GM10266 (cell line): ENCODE measurements at regions not wholly inside any gene's neighbourhood (a gene's known extent, or its start where the extent isn't known, plus 50 kb on each side); places are given as distances from the start of the nearest gene placed in this dataset.
A peak's percentile ranks its signal among the peaks of the same experiment; 100 is the strongest.
"Not testable (repeated sequence)": the region's sequence is repeated elsewhere in the genome, so short reads cannot be mapped to it uniquely, and the experiment has no call there.

Experiments
- DNase-seq: peaks from one replicate; pipeline ENCODE4 v3.0.0; 2012; ENCODE audit errors: extremely low spot score
- TF ChIP-seq, protein P1 (sequence below): IDR thresholded peaks from 2 replicates; pipeline ENCODE4 v1.5.1; 2012; ENCODE audit warnings: mild to moderate bottlenecking, low read depth; ENCODE audit not compliant: control insufficient read depth, insufficient read depth; ENCODE audit errors: missing control alignments

DNA sequence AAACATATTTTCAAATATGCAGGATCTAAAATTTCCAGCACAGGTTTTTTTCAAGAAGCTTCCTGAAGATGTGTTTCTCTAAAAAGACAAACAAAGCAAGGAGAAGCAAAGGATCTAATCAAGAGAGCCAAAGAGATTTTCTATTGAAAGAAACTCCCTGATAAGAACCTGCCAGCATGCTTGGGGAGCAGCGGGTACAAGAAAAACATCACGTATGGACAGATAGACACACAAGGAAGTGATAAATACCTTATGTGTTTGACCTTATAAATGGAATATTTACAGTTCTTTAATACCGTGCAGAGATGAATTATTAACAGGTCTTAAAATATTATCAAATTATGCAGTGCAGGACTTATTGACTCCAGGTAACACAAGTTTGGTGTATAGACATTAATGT, 562.1 kb downstream of the DACH1 start:
- DNase-seq, result no peak
- TF ChIP-seq, protein P1, sequence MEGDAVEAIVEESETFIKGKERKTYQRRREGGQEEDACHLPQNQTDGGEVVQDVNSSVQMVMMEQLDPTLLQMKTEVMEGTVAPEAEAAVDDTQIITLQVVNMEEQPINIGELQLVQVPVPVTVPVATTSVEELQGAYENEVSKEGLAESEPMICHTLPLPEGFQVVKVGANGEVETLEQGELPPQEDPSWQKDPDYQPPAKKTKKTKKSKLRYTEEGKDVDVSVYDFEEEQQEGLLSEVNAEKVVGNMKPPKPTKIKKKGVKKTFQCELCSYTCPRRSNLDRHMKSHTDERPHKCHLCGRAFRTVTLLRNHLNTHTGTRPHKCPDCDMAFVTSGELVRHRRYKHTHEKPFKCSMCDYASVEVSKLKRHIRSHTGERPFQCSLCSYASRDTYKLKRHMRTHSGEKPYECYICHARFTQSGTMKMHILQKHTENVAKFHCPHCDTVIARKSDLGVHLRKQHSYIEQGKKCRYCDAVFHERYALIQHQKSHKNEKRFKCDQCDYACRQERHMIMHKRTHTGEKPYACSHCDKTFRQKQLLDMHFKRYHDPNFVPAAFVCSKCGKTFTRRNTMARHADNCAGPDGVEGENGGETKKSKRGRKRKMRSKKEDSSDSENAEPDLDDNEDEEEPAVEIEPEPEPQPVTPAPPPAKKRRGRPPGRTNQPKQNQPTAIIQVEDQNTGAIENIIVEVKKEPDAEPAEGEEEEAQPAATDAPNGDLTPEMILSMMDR, result no peak

DNA sequence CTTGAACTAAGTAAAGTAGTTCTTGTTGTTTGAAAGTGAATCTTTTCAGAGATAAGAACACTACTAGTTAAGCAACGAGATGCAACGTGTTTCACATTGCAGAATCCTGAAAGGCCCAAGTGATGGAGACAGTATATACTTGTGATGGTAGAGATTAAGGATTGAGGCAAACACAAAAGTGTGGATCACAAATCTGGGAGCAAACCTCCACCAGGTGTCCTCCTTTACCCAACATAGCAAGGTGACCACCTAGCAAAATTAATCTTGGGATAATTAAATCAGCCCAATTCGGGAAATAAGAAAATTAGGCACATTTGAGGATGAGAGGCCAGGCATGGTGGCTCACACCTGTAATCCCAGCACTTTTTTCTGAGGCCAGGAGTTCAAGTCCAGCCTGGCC, 563.9 kb downstream of the DACH1 start:
- no peak for DNase-seq
- TF ChIP-seq, protein P1, result no peak

DNA sequence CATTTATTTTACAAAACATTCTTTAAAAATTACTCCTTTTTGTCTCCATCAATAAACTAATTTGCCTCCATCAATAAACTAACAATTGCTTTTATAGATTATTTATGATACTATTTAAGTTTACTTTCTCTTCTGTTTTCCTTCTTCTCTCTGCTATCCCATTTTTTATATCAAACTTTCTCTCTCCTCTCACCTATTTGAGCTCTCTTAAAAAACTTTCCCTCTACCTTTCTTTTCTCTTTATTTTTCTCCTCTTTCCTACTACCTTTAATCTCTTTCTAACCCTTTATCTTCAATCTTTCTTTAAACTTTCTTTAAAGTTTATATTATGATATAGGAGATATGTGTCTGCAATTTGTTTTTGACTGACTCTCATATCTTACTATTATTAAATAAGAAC, 566.4 kb downstream of the DACH1 start:
- DNase-seq, result no peak
- TF ChIP-seq, protein P1, result no peak

DNA sequence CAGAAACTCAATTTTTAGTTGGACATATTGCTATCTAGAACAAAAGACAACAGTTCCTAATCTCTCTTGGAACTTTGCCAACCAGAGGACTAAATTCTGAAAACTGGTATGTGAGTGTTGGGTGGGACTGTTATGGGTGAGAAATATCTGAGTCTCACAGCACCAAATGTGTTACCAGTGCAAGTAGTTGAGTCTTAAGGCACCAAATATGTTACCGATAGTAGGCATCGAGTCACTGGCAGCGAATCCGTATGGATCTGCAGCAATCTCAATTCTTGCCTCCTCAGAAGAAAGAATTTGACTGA, 575.2 kb downstream of the DACH1 start:
- DNase-seq, result no peak

DNA sequence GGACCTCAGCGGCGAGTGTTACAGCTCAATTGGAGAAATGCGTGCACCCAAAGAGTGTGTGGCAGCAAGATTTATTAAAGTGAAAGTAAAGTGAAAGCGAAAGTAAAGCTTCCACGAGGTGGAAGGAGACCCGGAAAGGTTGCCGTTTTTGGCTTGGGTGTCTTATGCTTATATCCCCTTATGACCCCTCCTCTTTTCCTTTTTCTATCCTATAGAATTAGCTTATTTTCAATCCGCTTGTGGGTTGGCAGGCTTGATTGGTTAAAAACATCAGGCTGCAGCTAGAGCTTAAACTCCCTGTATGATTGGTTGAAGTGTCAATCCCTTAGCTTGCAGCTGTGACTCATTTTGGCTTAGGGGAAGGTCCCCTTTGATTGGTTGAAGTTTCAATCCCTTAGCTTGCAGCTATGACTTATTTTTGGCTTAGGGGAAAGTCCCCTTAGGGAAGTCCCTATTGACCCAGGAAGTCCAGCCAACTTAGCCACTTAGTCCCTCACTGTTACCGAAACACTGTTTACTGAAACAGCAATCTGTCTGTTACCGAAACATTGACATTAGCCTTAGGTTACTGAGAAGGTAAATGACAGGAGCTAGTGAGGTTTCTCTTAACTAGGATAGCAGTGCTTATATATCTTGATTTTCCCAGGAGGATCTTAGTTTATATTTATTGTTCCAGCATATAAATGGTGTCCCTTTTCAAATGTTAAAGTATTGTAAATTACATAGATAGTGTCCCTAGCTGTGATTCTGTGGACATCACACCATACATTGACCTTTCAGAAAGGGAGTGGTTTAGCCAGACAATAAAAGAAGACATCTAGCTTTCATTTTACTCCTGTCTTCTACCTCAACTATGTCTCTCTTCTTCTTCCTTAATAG, 575.8 kb downstream of the DACH1 start:
- DNase-seq, result peak; percentile 18
- TF ChIP-seq, protein P1, result no peak

More for the DNA sequence above, 575.2 kb downstream of the DACH1 start:
- TF ChIP-seq, protein P1, result no peak

DNA sequence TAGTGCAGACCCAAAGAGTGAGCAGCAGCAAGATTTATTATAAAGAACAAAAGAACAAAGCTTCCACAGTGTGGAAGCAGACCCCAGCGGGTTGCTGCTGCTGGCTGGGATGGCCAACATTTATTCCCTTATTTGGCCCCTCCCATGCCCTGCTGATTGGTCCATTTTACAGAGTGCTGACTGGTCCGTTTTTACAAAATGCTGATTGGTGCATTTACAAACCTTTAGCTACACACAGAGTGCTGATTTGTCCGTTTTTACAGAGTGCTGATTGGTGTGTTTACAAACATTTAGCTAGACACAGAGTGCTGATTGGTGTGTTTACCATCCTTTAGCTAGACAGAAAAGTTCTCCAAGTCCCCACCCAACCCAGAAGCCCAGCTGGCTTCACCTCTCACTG, 577.0 kb downstream of the DACH1 start:
- DNase-seq, result not testable (repeated sequence)

DNA sequence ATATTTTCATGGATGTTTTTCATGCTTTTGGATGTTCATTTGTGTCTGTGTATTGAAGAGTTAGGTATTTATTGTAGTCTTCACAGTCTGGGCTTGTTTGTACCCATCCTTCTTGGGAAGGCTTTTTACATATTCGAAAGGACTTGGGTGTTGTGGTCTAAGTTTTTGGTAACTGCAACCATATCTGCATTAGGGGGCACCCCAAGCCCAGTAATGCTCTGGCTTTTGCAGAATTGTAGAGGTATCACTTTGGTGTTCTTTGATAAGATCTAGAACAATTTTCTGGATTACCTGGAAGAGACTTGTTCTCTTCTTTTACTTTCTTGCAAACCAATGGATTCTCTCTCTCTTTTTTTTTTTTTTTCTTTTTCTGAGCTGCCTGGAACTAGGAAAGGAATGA, 581.3 kb downstream of the DACH1 start:
- TF ChIP-seq, protein P1, result peak; percentile 52
- DNase-seq, result no peak
